ENCODE measurements at regions not wholly inside any gene's neighbourhood (a gene's known extent, or its start where the extent isn't known, plus 50 kb on each side); places are given as distances from the start of the nearest gene placed in this dataset.

- H3K27me3 ChIP-seq (ENCODE audit: control insufficient read depth in 1 of 2, insufficient read depth in 2 of 2, low read length in 2 of 2): no peaks in the 10 kb centered on the region
- H3K9me3 ChIP-seq (ENCODE audit: control insufficient read depth in 2 of 2, low read length in 2 of 2): no peaks in the 10 kb centered on the region
- H3K9ac ChIP-seq (ENCODE audit: low read length in 2 of 2): no peak overlapping the region
- no peaks in the 10 kb centered on the region for H3K36me3 ChIP-seq (ENCODE audit: control insufficient read depth in 2 of 2, insufficient read depth in 2 of 2, low read length in 2 of 2)
- H3K27ac ChIP-seq (ENCODE audit: low read length): no peak overlapping the region
- H3K4me1 ChIP-seq (ENCODE audit: control insufficient read depth, insufficient read depth, low read length): no peaks in the 10 kb centered on the region
- H3K4me3 ChIP-seq (ENCODE audit: low read length in 2 of 2): no peak overlapping the region
Measured at GRCh38 chr3:8451696-8452095, 49.9 kb upstream of the LMCD1 start.

All from stomach smooth muscle (tissue), 2 donors.